Choroid plexus epithelial cell (primary cell): ENCODE measurements at regions not wholly inside any gene's neighbourhood (a gene's known extent, or its start where the extent isn't known, plus 50 kb on each side); places are given as distances from the start of the nearest gene placed in this dataset.

Source experiments
- DNase-seq: peaks from one replicate; pipeline ENCODE4 v3.0.0-alpha.2; 2010; ENCODE audit warnings: low read depth
- H3K4me3 ChIP-seq: 2 replicates; pipeline ENCODE4 v1.5.1; 2011; ENCODE audit warnings: low read depth, mild to moderate bottlenecking, control low read depth, low read length, moderate library complexity
- CTCF ChIP-seq: conservative IDR thresholded peaks from 2 replicates; pipeline ENCODE4 v1.5.1; 2011; ENCODE audit warnings: low read depth, mild to moderate bottlenecking, control low read depth, inconsistent platforms, low read length, moderate library complexity

GRCh38 chr17:79255456-79255855 lies 180.8 kb downstream of the ENGASE start:
- TF ChIP-seq CTCF, result no peak

GRCh38 chr17:79255046-79255445 lies 180.4 kb downstream of the ENGASE start:
- DNase-seq, result no peak
- no peak for TF ChIP-seq CTCF
- no peak overlapping the region for H3K4me3 ChIP-seq

More at GRCh38 chr17:79255456-79255855, 180.8 kb downstream of the ENGASE start:
- no peak for DNase-seq
- H3K4me3 ChIP-seq, result no peak overlapping the region

GRCh38 chr17:79252886-79253285 lies 178.3 kb downstream of the ENGASE start:
- TF ChIP-seq CTCF, result no peak
- no peak overlapping the region for H3K4me3 ChIP-seq
- DNase-seq, result no peak

- no peak overlapping the region for H3K4me3 ChIP-seq
- no peak for TF ChIP-seq CTCF
- no peak for DNase-seq
Observed at GRCh38 chr17:79251824-79252223, 177.2 kb downstream of the ENGASE start.

GRCh38 chr17:79249929-79250521 lies 175.4 kb downstream of the ENGASE start:
- no peak for DNase-seq
- TF ChIP-seq CTCF, result no peak
- no peak overlapping the region for H3K4me3 ChIP-seq

GRCh38 chr17:79248843-79249493 lies 174.3 kb downstream of the ENGASE start:
- H3K4me3 ChIP-seq, result no peak overlapping the region
- no peak for TF ChIP-seq CTCF
- no peak for DNase-seq
